Heart left ventricle (tissue), 16 donors: ENCODE measurements at regions not wholly inside any gene's neighbourhood (a gene's known extent, or its start where the extent isn't known, plus 50 kb on each side); places are given as distances from the start of the nearest gene placed in this dataset.

Source experiments
- ATAC-seq, 4 donors: fragments of 200-7000 bp; cut with Tn5 transposase; one replicate each; pipeline ENCODE4 v1.9.1; 2020 to 2022; ENCODE audit warnings: moderate library complexity in 4 of 4, mild to moderate bottlenecking in 3 of 4, moderate number of reproducible peaks in 1 of 4
- DNase-seq, 5 donors: peaks; one replicate each; pipeline ENCODE4 v3.0.0-alpha.2; 2020
- H3K27ac ChIP-seq, 12 donors: fragments of 200-600 bp; sonication (generic) in 4 of 12; one replicate each; pipeline versions ENCODE4 v1.5.0 to v1.8.0; 2016 to 2022; ENCODE audit warnings: mild to moderate bottlenecking in 2 of 12
- H3K27me3 ChIP-seq, 9 donors: fragments of 200-600 bp; sonication (generic) in 2 of 9; one replicate each; pipeline versions ENCODE4 v1.5.1 to v1.8.0; 2016 to 2022; ENCODE audit warnings: mild to moderate bottlenecking in 3 of 9
- H3K36me3 ChIP-seq, 9 donors: fragments of 200-600 bp; sonication (generic) in 2 of 9; one replicate each; pipeline versions ENCODE4 v1.5.0 to v1.8.0; 2018 to 2022; ENCODE audit warnings: mild to moderate bottlenecking in 2 of 9
- H3K4me1 ChIP-seq, 12 donors: fragments of 200-600 bp; sonication (generic) in 4 of 12; one replicate each; pipeline versions ENCODE4 v1.5.0 to v1.8.0; 2016 to 2022; ENCODE audit warnings: mild to moderate bottlenecking in 3 of 12
- H3K4me3 ChIP-seq, 12 donors: fragments of 200-600 bp; sonication (generic) in 4 of 12; one replicate each; pipeline versions ENCODE4 v1.5.0 to v1.8.0; 2017 to 2022; ENCODE audit warnings: mild to moderate bottlenecking in 9 of 12, moderate library complexity in 4 of 12
- H3K9me3 ChIP-seq, 12 donors: fragments of 200-600 bp; sonication (generic) in 4 of 12; one replicate each; pipeline versions ENCODE4 v1.5.0 to v1.8.0; 2016 to 2022; ENCODE audit warnings: mild to moderate bottlenecking in 1 of 12
- POLR2A ChIP-seq, 2 donors: fragments of 450-650 bp; IDR thresholded peaks; one replicate each; pipeline ENCODE4 v1.6.1; 2017; ENCODE audit warnings: antibody characterized with exemption in 2 of 2, mild to moderate bottlenecking in 2 of 2, moderate library complexity in 2 of 2
- WGBS, 4 donors: extraction: QIAGEN DNeasy Blood & Tissue Kit in 2 of 4; methylation state at CpG; one replicate each; pipeline versions ENCODE4 v1.1.5 to v1.1.7; 2013 to 2018; 5-methylcytosine and 5-hydroxymethylcytosine counted together
- intact Hi-C, 10 donors: fragments of 100-400 bp; cut with DNase I; formaldehyde crosslinking; loops; one replicate each; pipeline versions ENCODE4 v1.11.1 to v1.14.2; 2022
- TF ChIP-seq, protein P1 (sequence below), 12 donors: fragments of 200-600 bp; sonication (generic) in 4 of 12; IDR thresholded peaks; one replicate each; pipeline versions ENCODE4 v1.5.0 to v1.8.0; 2018 to 2022; ENCODE audit warnings: antibody characterized with exemption in 12 of 12, mild to moderate bottlenecking in 5 of 12
- donor health status: ischemic (EF 13 %, LVEDD 7.1; RV severe dilation, severe dysfunction).
- donor health status: healthy with polysubstance abuse.
- donor health status: DM: no; HTN: yes; CAD: no.
- donor health status: DM: no; HTN: no; CAD: no.
- donor health status: ischemic (EF 25% LVEDD 6.9; RV normal size, moderate dysfunction).
- donor health status: ischemic (EF 25% LVEDD 5.7; RV mildly dilated, moderate dysfunction).
- donor health status: healthy.
- donor health status: DM: yes; HTN: yes; CAD: no.
- donor health status: ischemic (EF 35%, LVEDD 5.7; RV mildly dilated, moderate dysfunction).
- donor health status: nonischemic (EF 11% LVEDD 7.7; RV severe dilation, severe dysfunction).
- donor health status: DM: yes; HTN: yes; CAD: no.
- donor health status: PGD.
- donor health status: ischemic (EF 29% LVEDD 5.4; RV normal size, mild dysfunction).
- donor health status: nonischemic (EF 23%, LVEDD 6.1; RV moderate dilation, normal function).

DNA sequence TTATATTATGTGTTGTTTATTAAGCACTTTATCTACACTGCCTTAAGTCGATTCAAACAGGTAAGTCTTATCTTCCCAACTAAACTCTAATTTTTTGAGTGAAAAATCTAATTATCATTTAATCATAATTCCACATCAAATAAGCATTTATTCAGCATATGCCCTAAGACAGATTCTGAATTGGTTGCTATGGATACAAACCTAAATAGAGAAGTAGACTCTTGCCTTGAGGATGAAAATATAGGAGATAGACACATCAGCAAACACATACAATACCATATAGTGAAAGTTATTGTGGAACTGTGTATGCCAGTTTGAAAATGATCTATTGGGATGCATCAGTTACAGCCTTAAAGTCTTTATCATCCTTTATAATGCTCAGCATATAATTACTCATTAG, 1679.9 kb downstream of the SLITRK1 start:
- ATAC-seq (no peak), DNase-seq (no peak)
- Histone ChIP-seq H3K4me1 (no peaks in the 10 kb centered on the region), H3K36me3 (no peaks in the 10 kb centered on the region), H3K27me3 (no peaks in the 10 kb centered on the region), H3K27ac (no peak overlapping the region), H3K4me3 (no peak overlapping the region), H3K9me3 (peaks cover 0 to 4% (median 0%) of the 10 kb centered on the region in 12 donors)
- TF ChIP-seq, protein P1, sequence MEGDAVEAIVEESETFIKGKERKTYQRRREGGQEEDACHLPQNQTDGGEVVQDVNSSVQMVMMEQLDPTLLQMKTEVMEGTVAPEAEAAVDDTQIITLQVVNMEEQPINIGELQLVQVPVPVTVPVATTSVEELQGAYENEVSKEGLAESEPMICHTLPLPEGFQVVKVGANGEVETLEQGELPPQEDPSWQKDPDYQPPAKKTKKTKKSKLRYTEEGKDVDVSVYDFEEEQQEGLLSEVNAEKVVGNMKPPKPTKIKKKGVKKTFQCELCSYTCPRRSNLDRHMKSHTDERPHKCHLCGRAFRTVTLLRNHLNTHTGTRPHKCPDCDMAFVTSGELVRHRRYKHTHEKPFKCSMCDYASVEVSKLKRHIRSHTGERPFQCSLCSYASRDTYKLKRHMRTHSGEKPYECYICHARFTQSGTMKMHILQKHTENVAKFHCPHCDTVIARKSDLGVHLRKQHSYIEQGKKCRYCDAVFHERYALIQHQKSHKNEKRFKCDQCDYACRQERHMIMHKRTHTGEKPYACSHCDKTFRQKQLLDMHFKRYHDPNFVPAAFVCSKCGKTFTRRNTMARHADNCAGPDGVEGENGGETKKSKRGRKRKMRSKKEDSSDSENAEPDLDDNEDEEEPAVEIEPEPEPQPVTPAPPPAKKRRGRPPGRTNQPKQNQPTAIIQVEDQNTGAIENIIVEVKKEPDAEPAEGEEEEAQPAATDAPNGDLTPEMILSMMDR (IDR thresholded peaks at IDR 0.05) = no peak
- no peak for TF ChIP-seq POLR2A (IDR thresholded peaks at IDR 0.05)
- 48 to 51% (median 50%) methylated on average over 1 of the region's 1 CpG for WGBS, 4 donors
- intact Hi-C loops = no loop called here

DNA sequence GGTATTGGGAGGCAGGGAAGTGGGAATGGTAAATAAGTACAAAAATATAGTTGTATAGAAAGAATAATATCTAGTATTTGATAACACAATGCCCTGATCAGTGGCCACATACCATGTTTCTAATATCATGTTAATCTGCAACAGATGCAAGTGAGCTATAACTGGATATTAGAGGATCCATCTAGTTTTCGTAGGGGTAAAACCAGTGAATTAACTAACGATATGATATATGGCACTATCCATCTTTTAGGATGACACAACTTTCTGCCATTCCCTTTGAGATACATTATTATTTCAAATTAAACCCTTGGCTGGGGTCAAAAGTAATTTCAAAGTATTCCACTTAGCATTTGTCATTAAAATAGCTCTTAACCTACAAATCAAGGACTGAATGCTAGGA, 1686.2 kb downstream of the SLITRK1 start:
- no peak overlapping the region for H3K27ac ChIP-seq
- intact Hi-C loops = no loop called here
- no peaks in the 10 kb centered on the region for H3K4me1 ChIP-seq
- whole genome bisulfite sequencing, 4 donors = 83 to 92% (median 88%) methylated on average over 2 of the region's 2 CpGs
- no peak for ATAC-seq
- no peak for DNase-seq
- no peak overlapping the region for H3K4me3 ChIP-seq
- H3K36me3 ChIP-seq = no peaks in the 10 kb centered on the region
- H3K27me3 ChIP-seq = no peaks in the 10 kb centered on the region
- peaks cover 0 to 9% (median 0%) of the 10 kb centered on the region in 12 donors for H3K9me3 ChIP-seq
- no peak for TF ChIP-seq POLR2A (IDR thresholded peaks at IDR 0.05)
- TF ChIP-seq, protein P1 (IDR thresholded peaks at IDR 0.05) = no peak

DNA sequence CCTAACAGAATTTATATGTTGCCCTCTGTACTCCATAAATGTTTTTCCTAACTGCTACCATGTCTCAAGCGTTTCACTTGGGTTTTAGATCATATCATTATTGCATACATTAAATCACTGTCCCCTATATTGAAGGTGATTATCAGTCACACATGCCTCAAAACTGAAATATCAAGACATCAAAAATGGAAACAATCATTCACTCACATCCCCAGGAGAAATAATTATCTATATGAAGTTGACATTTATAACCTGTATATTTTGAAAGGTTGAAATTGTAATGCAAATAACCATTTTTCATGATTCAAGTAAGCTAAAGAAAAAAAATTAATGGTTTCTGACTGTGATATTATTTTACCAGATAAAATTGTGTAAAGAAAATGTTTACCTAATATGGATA, 1695.0 kb downstream of the SLITRK1 start:
- intact Hi-C loops = no loop called here
- no peak for ATAC-seq
- Histone ChIP-seq H3K36me3 (no peaks in the 10 kb centered on the region), H3K4me3 (no peak overlapping the region), H3K27ac (no peak overlapping the region), H3K9me3 (peaks cover 0 to 14% (median 0%) of the 10 kb centered on the region in 12 donors), H3K4me1 (no peaks in the 10 kb centered on the region), H3K27me3 (no peaks in the 10 kb centered on the region)
- TF ChIP-seq POLR2A (IDR thresholded peaks at IDR 0.05) = no peak
- TF ChIP-seq, protein P1 (IDR thresholded peaks at IDR 0.05) = no peak
- no peak for DNase-seq
- WGBS, 4 donors = 70 to 89% (median 72%) methylated on average over 1 of the region's 1 CpG

DNA sequence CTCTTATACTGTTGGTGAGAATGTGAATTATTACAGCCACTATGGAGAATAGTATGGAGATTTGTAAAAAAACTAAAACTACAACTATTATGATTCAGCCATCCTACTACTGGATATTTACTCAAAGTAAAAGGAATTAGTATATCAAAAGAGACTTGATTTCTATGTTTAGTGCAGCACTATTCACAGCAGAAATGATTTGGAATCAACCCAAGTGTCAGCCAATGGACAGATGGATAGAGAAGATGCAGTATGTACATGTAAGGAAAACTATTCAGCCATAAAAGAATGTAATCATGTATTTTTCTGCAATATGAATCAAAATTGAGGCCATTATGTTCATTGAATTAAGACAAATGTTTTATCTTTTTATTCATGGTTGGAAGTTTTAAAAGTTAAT, 1705.5 kb downstream of the SLITRK1 start:
- H3K4me3 ChIP-seq = no peak overlapping the region
- H3K27me3 ChIP-seq = no peaks in the 10 kb centered on the region
- peaks cover 0 to 16% (median 0%) of the 10 kb centered on the region in 12 donors for H3K9me3 ChIP-seq
- TF ChIP-seq, protein P1 (IDR thresholded peaks at IDR 0.05) = no peak
- TF ChIP-seq POLR2A (IDR thresholded peaks at IDR 0.05) = no peak
- H3K36me3 ChIP-seq = no peaks in the 10 kb centered on the region
- ATAC-seq (no peak), DNase-seq (no peak)
- intact Hi-C loops = no loop called here
- no peak overlapping the region for H3K27ac ChIP-seq
- H3K4me1 ChIP-seq = no peaks in the 10 kb centered on the region
